ENCODE measurements at regions not wholly inside any gene's neighbourhood (a gene's known extent, or its start where the extent isn't known, plus 50 kb on each side); places are given as distances from the start of the nearest gene placed in this dataset.
"Not testable (repeated sequence)": the region's sequence is repeated elsewhere in the genome, so short reads cannot be mapped to it uniquely, and the experiment has no call there.

GRCh38 chr18:4961121-4961909 is 235.7 kb downstream of the AKAIN1 start:
- H3K9me3 ChIP-seq = no peaks in the 10 kb centered on the region
- no peak overlapping the region for H3K9ac ChIP-seq
- no peaks in the 10 kb centered on the region for H3K36me3 ChIP-seq
- H3K4me2 ChIP-seq = no peak overlapping the region
- no peaks in the 10 kb centered on the region for H3K27me3 ChIP-seq
- no peak overlapping the region for H3K4me3 ChIP-seq
- H4K20me1 ChIP-seq = no peaks in the 10 kb centered on the region
- no peaks in the 10 kb centered on the region for H3K4me1 ChIP-seq
- TF ChIP-seq Cebpa-rat (IDR thresholded peaks at IDR 0.05) = no peak
- no peak overlapping the region for H3K27ac ChIP-seq

DNA sequence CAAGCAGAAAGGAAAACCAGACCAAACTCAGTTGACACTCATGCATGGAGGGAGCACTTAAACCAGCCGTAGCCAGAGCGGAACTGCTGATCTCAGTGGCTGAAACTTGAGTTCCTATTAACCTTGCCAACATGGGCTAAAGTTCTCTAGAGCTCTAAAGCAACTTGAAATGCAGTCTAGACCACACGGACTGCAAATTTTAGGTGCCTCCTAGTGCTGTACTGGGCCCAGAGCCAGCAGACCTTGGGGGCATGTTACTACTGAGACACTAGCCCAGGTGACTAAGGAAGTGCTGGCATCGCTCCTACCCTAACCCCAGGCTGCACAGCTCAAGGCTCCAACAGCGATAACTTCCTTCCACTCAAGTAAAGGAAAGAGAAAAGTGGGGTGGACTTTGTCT is 236.5 kb downstream of the AKAIN1 start:
- H3K9ac ChIP-seq = no peak overlapping the region
- no peaks in the 10 kb centered on the region for H3K27me3 ChIP-seq
- H3K9me3 ChIP-seq = no peaks in the 10 kb centered on the region
- no peak overlapping the region for H3K27ac ChIP-seq
- H3K4me2 ChIP-seq = no peak overlapping the region
- no peaks in the 10 kb centered on the region for H3K4me1 ChIP-seq
- H3K36me3 ChIP-seq = no peaks in the 10 kb centered on the region
- TF ChIP-seq Cebpa-rat (IDR thresholded peaks at IDR 0.05) = no peak
- H3K4me3 ChIP-seq = no peak overlapping the region
- no peaks in the 10 kb centered on the region for H4K20me1 ChIP-seq

GRCh38 chr18:4931209-4931608 is 265.8 kb downstream of the AKAIN1 start:
- Histone ChIP-seq H3K4me1 (no peaks in the 10 kb centered on the region), H4K20me1 (no peaks in the 10 kb centered on the region), H3K4me3 (no peak overlapping the region), H3K9ac (no peak overlapping the region), H3K9me3 (peaks cover 15% of the 10 kb centered on the region), H3K27me3 (no peaks in the 10 kb centered on the region), H3K27ac (no peak overlapping the region), H3K36me3 (no peaks in the 10 kb centered on the region), H3K4me2 (no peak overlapping the region)
- no peak for TF ChIP-seq Cebpa-rat (IDR thresholded peaks at IDR 0.05)

- H4K20me1 ChIP-seq = no peaks in the 10 kb centered on the region
- no peak for TF ChIP-seq Cebpa-rat (IDR thresholded peaks at IDR 0.05)
- H3K27ac ChIP-seq = no peak overlapping the region
- H3K4me3 ChIP-seq = no peak overlapping the region
- no peak overlapping the region for H3K9ac ChIP-seq
- H3K4me2 ChIP-seq = no peak overlapping the region
- no peaks in the 10 kb centered on the region for H3K9me3 ChIP-seq
- no peaks in the 10 kb centered on the region for H3K4me1 ChIP-seq
- no peaks in the 10 kb centered on the region for H3K36me3 ChIP-seq
- H3K27me3 ChIP-seq = no peaks in the 10 kb centered on the region
These were observed 275.5 kb downstream of the AKAIN1 start for GRCh38 chr18:4921548-4921947.

- H3K9me3 ChIP-seq, H3K9ac ChIP-seq, H3K36me3 ChIP-seq, H4K20me1 ChIP-seq, H3K27ac ChIP-seq, H3K4me3 ChIP-seq, H3K27me3 ChIP-seq, H3K4me2 ChIP-seq, H3K4me1 ChIP-seq: not testable (repeated sequence)
These were observed 279.5 kb downstream of the AKAIN1 start for GRCh38 chr18:4917509-4917908.

DNA sequence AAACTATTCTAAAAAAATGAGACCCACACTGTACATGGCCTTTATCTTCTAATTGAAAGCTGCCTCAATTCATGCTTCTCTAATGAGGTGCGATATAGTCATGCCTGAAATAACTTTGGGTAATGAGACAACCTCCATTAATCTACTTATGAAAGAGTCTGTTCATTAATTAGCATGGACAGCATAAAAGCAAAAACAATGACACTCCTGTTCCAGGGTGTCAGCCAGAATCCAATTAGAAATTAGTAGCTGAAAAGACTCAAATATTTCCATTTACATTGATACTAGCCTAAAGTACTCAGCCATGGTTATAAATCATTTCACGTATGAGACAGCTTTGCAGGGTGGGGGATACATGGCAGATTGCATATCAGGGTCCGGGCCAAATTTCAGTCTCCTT is 288.7 kb downstream of the AKAIN1 start:
- TF ChIP-seq Cebpa-rat (IDR thresholded peaks at IDR 0.05) = no peak
- no peak overlapping the region for H3K4me3 ChIP-seq
- H3K4me2 ChIP-seq = no peak overlapping the region
- H3K9ac ChIP-seq = no peak overlapping the region
- H3K9me3 ChIP-seq = no peaks in the 10 kb centered on the region
- H3K27me3 ChIP-seq = no peaks in the 10 kb centered on the region
- no peaks in the 10 kb centered on the region for H3K4me1 ChIP-seq
- H4K20me1 ChIP-seq = no peaks in the 10 kb centered on the region
- no peaks in the 10 kb centered on the region for H3K36me3 ChIP-seq
- H3K27ac ChIP-seq = no peak overlapping the region

GRCh38 chr18:4906856-4907255 is 290.2 kb downstream of the AKAIN1 start:
- TF ChIP-seq Cebpa-rat (IDR thresholded peaks at IDR 0.05) = no peak
- H4K20me1 ChIP-seq = no peaks in the 10 kb centered on the region
- H3K9me3 ChIP-seq = no peaks in the 10 kb centered on the region
- H3K27ac ChIP-seq = no peak overlapping the region
- no peak overlapping the region for H3K9ac ChIP-seq
- no peaks in the 10 kb centered on the region for H3K27me3 ChIP-seq
- H3K4me3 ChIP-seq = no peak overlapping the region
- H3K36me3 ChIP-seq = no peaks in the 10 kb centered on the region
- no peak overlapping the region for H3K4me2 ChIP-seq
- no peaks in the 10 kb centered on the region for H3K4me1 ChIP-seq

GRCh38 chr18:4888251-4889040 is 308.6 kb downstream of the AKAIN1 start:
- H3K4me3 ChIP-seq = no peak overlapping the region
- H3K27me3 ChIP-seq = no peaks in the 10 kb centered on the region
- H3K36me3 ChIP-seq = no peaks in the 10 kb centered on the region
- H3K9ac ChIP-seq = no peak overlapping the region
- H3K4me2 ChIP-seq = no peak overlapping the region
- no peaks in the 10 kb centered on the region for H4K20me1 ChIP-seq
- TF ChIP-seq Cebpa-rat (IDR thresholded peaks at IDR 0.05) = no peak
- no peaks in the 10 kb centered on the region for H3K4me1 ChIP-seq
- no peak overlapping the region for H3K27ac ChIP-seq
- peaks cover 21% of the 10 kb centered on the region for H3K9me3 ChIP-seq

- no peak overlapping the region for H3K27ac ChIP-seq
- H3K4me1 ChIP-seq = no peaks in the 10 kb centered on the region
- no peaks in the 10 kb centered on the region for H4K20me1 ChIP-seq
- TF ChIP-seq Cebpa-rat (IDR thresholded peaks at IDR 0.05) = no peak
- H3K36me3 ChIP-seq = no peaks in the 10 kb centered on the region
- H3K9me3 ChIP-seq = no peaks in the 10 kb centered on the region; the same call in 1 of the 2 replicates
- H3K9ac ChIP-seq = no peak overlapping the region
- no peaks in the 10 kb centered on the region for H3K27me3 ChIP-seq
- no peak overlapping the region for H3K4me3 ChIP-seq
- H3K4me2 ChIP-seq = no peak overlapping the region
These were observed 318.6 kb downstream of the AKAIN1 start for GRCh38 chr18:4878480-4878879.

GRCh38 chr18:4871197-4871596 is 325.9 kb downstream of the AKAIN1 start:
- no peak overlapping the region for H3K27ac ChIP-seq
- H3K9me3 ChIP-seq = 0 out of 2 replicates have a peak, but pooled peaks cover 5% of the 10 kb centered on the region
- H3K4me3 ChIP-seq = no peak overlapping the region
- H3K4me2 ChIP-seq = no peak overlapping the region
- H3K9ac ChIP-seq = no peak overlapping the region
- H3K36me3 ChIP-seq = no peaks in the 10 kb centered on the region
- no peaks in the 10 kb centered on the region for H3K27me3 ChIP-seq
- H4K20me1 ChIP-seq = no peaks in the 10 kb centered on the region
- no peak for TF ChIP-seq Cebpa-rat (IDR thresholded peaks at IDR 0.05)
- H3K4me1 ChIP-seq = no peaks in the 10 kb centered on the region

Measured in BLaER1 (cell line).